Vagina (tissue), 2 donors: ENCODE measurements at regions not wholly inside any gene's neighbourhood (a gene's known extent, or its start where the extent isn't known, plus 50 kb on each side); places are given as distances from the start of the nearest gene placed in this dataset.

ENCODE experiments used
- DNase-seq, 2 donors: peaks; one replicate each; pipeline ENCODE4 v3.0.0-alpha.2; 2017; ENCODE audit errors: extremely low spot score in 2 of 2
- H3K27ac ChIP-seq: fragments of 200-600 bp; sonication (generic); one replicate; pipeline ENCODE4 v1.5.1; 2019
- H3K27me3 ChIP-seq: fragments of 200-600 bp; sonication (generic); one replicate; pipeline ENCODE4 v1.5.1; 2019
- H3K36me3 ChIP-seq, 2 donors: fragments of 200-600 bp; sonication (generic); one replicate each; pipeline ENCODE4 v1.5.1; 2017 to 2019
- H3K4me1 ChIP-seq: fragments of 200-600 bp; sonication (generic); one replicate; pipeline ENCODE4 v1.5.1; 2019
- H3K4me3 ChIP-seq, 2 donors: fragments of 200-600 bp; sonication (generic); 1 replicate in 1 of 2; 2 replicates in 1 of 2; pipeline ENCODE4 v1.5.1; 2016 to 2019
- H3K9me3 ChIP-seq: fragments of 200-600 bp; sonication (generic); one replicate; pipeline ENCODE4 v1.5.1; 2019
- POLR2A ChIP-seq, 2 donors: fragments of 450-650 bp; IDR thresholded peaks; one replicate each; pipeline ENCODE4 v1.6.1; 2017; ENCODE audit warnings: antibody characterized with exemption in 2 of 2, mild to moderate bottlenecking in 2 of 2, moderate library complexity in 2 of 2
- POLR2AphosphoS5 ChIP-seq, 2 donors: sonication (generic); formaldehyde crosslinking; IDR thresholded peaks; one replicate each; pipeline ENCODE4 v1.9.0; 2017; ENCODE audit warnings: antibody characterized with exemption in 2 of 2, mild to moderate bottlenecking in 2 of 2, low read depth in 1 of 2; ENCODE audit not compliant: insufficient read depth in 1 of 2
- intact Hi-C: fragments of 100-400 bp; cut with DNase I; formaldehyde crosslinking; loops from one replicate; pipeline ENCODE4 v1.15.1; 2023
- TF ChIP-seq, protein P1 (sequence below), 3 experiments: fragments of 450-650 bp in 2 of 3; fragments of 200-600 bp in 1 of 3; sonication (generic) in 1 of 3; IDR thresholded peaks; one replicate each; pipeline ENCODE4 v1.5.1; 2017 to 2019; ENCODE audit warnings: antibody characterized with exemption in 3 of 3, mild to moderate bottlenecking in 2 of 3, moderate library complexity in 2 of 3

GRCh38 chr3:127069814-127070440 is 87.0 kb downstream of the PLXNA1 start:
- Histone ChIP-seq H3K27ac (peak overlapping the region; percentile 31), H3K4me3 (no peak overlapping the region), H3K4me1 (peaks cover 27% of the 10 kb centered on the region), H3K9me3 (no peaks in the 10 kb centered on the region), H3K27me3 (no peaks in the 10 kb centered on the region), H3K36me3 (no peaks in the 10 kb centered on the region)
- no peak for DNase-seq
- no peak for TF ChIP-seq POLR2AphosphoS5 (IDR thresholded peaks at IDR 0.05; ENCODE audit: insufficient read depth in 1 of 2, low read depth in 1 of 2)
- no peak for TF ChIP-seq POLR2A (IDR thresholded peaks at IDR 0.05)
- TF ChIP-seq, protein P1, sequence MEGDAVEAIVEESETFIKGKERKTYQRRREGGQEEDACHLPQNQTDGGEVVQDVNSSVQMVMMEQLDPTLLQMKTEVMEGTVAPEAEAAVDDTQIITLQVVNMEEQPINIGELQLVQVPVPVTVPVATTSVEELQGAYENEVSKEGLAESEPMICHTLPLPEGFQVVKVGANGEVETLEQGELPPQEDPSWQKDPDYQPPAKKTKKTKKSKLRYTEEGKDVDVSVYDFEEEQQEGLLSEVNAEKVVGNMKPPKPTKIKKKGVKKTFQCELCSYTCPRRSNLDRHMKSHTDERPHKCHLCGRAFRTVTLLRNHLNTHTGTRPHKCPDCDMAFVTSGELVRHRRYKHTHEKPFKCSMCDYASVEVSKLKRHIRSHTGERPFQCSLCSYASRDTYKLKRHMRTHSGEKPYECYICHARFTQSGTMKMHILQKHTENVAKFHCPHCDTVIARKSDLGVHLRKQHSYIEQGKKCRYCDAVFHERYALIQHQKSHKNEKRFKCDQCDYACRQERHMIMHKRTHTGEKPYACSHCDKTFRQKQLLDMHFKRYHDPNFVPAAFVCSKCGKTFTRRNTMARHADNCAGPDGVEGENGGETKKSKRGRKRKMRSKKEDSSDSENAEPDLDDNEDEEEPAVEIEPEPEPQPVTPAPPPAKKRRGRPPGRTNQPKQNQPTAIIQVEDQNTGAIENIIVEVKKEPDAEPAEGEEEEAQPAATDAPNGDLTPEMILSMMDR (IDR thresholded peaks at IDR 0.05): no peak
- intact Hi-C loops: no loop called here

GRCh38 chr3:127070776-127071175 is 87.9 kb downstream of the PLXNA1 start:
- peak overlapping the region; percentile 31 for H3K27ac ChIP-seq
- DNase-seq: no peak

DNA sequence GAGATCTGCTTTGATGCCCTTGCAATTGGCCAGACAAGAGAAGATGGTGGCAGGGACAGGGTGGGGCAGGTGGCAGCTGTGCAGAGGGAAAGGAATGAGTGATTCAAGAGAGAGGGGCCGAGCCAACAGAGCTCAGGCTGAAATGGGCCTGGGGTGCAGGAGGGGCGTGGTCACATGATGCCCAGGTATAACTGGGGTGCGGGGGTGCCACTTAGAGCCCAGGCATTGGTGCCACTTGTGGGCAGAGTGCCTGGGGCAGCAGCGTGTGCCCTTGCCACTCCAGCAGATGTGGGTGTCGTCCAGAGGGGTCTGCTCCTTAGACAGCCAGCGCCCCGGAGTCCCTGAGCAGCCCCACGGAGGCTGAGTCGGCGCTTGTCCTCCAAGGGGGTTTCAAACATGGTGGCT is 88.7 kb downstream of the PLXNA1 start:
- Histone ChIP-seq H3K27me3 (no peaks in the 10 kb centered on the region), H3K36me3 (no peaks in the 10 kb centered on the region), H3K27ac (no peak overlapping the region), H3K4me1 (peaks cover 27% of the 10 kb centered on the region), H3K9me3 (no peaks in the 10 kb centered on the region), H3K4me3 (no peak overlapping the region)
- intact Hi-C loops: no loop called here
- TF ChIP-seq POLR2A (IDR thresholded peaks at IDR 0.05) (no peak), POLR2AphosphoS5 (IDR thresholded peaks at IDR 0.05; ENCODE audit: insufficient read depth in 1 of 2, low read depth in 1 of 2) (no peak)
- TF ChIP-seq, protein P1 (IDR thresholded peaks at IDR 0.05): no peak
- no peak for DNase-seq

More at GRCh38 chr3:127070776-127071175, 87.9 kb downstream of the PLXNA1 start:
- Histone ChIP-seq H3K36me3 (no peaks in the 10 kb centered on the region), H3K4me1 (peaks cover 27% of the 10 kb centered on the region), H3K4me3 (no peak overlapping the region), H3K27me3 (no peaks in the 10 kb centered on the region), H3K9me3 (no peaks in the 10 kb centered on the region)
- intact Hi-C loops: no loop called here
- no peak for TF ChIP-seq POLR2A (IDR thresholded peaks at IDR 0.05)
- no peak for TF ChIP-seq POLR2AphosphoS5 (IDR thresholded peaks at IDR 0.05; ENCODE audit: insufficient read depth in 1 of 2, low read depth in 1 of 2)
- TF ChIP-seq, protein P1 (IDR thresholded peaks at IDR 0.05): no peak

DNA sequence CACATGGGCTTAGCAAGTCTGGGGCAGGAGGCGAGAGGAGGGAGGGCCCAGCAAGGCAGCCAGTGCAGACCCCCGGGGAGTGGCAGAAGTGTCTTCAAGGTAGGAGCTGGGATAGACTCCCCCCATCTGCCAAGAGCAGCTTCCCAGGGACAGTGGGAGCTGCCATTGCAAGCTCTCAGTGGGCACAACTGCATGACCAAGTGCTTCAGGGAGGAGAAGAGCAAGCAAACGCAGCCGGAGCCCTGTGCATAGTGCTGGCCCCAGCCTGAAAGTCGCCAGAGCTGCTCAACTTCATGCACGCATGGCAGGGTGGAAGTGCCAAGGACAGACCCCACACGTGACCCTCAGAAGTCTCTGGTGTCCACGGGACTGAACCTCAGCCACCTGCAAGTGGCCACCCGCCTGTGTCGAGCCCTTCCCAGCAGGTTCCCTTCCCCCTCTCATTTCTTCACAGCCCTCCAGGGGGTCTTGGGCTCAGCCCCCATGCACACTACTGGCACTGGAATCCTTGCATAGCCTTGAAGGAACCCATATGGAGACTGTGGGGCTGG is 89.4 kb downstream of the PLXNA1 start:
- no peak for TF ChIP-seq POLR2AphosphoS5 (IDR thresholded peaks at IDR 0.05; ENCODE audit: insufficient read depth in 1 of 2, low read depth in 1 of 2)
- TF ChIP-seq, protein P1 (IDR thresholded peaks at IDR 0.05): no peak
- TF ChIP-seq POLR2A (IDR thresholded peaks at IDR 0.05): no peak
- intact Hi-C loops: no loop called here
- DNase-seq: no peak
- H3K27ac ChIP-seq: no peak overlapping the region
- no peaks in the 10 kb centered on the region for H3K27me3 ChIP-seq
- H3K4me3 ChIP-seq: no peak overlapping the region
- H3K4me1 ChIP-seq: peaks cover 27% of the 10 kb centered on the region
- no peaks in the 10 kb centered on the region for H3K9me3 ChIP-seq
- H3K36me3 ChIP-seq: no peaks in the 10 kb centered on the region
